GM23338 (cell line): ENCODE measurements at regions not wholly inside any gene's neighbourhood (a gene's known extent, or its start where the extent isn't known, plus 50 kb on each side); places are given as distances from the start of the nearest gene placed in this dataset.

Experiments
- ATAC-seq: fragments of 200-7000 bp; cut with Tn5 transposase; 3 replicates; pipeline ENCODE4 v1.9.1; 2020
- DNase-seq: peaks from one replicate; pipeline ENCODE4 v3.0.0-alpha.2; 2015; ENCODE audit warnings: low spot score
- H2AFZ ChIP-seq: fragments of 200-600 bp; sonication (generic); 2 replicates; pipeline ENCODE4 v1.8.0; 2016; ENCODE audit warnings: antibody characterized with exemption, mild to moderate bottlenecking, moderate library complexity
- H3F3A ChIP-seq: fragments of 200-600 bp; sonication (generic); replicated peaks from 2 replicates; pipeline ENCODE4 v1.8.0; 2017; ENCODE audit warnings: antibody characterized with exemption, mixed run types, low read depth
- H3K27ac ChIP-seq: fragments of 200-600 bp; sonication (generic); 2 replicates; pipeline ENCODE4 v1.6.1; 2016; ENCODE audit warnings: low read depth
- H3K27me3 ChIP-seq: fragments of 200-600 bp; sonication (generic); 2 replicates; pipeline ENCODE4 v1.8.0; 2016; ENCODE audit warnings: mild to moderate bottlenecking, mixed run types, moderate library complexity; ENCODE audit not compliant: insufficient read depth
- H3K36me3 ChIP-seq: fragments of 200-600 bp; sonication (generic); 2 replicates; pipeline ENCODE4 v1.8.0; 2016; ENCODE audit warnings: mild to moderate bottlenecking; ENCODE audit not compliant: insufficient read depth
- H3K4me1 ChIP-seq: fragments of 200-600 bp; sonication (generic); 2 replicates; pipeline ENCODE4 v1.8.0; 2016; ENCODE audit warnings: mild to moderate bottlenecking, moderate library complexity; ENCODE audit not compliant: insufficient read depth
- H3K4me2 ChIP-seq: fragments of 200-600 bp; sonication (generic); 2 replicates; pipeline ENCODE4 v1.7.1; 2017; ENCODE audit warnings: mixed run types
- H3K4me3 ChIP-seq: fragments of 200-600 bp; sonication (generic); 2 replicates; pipeline ENCODE4 v1.6.1; 2016; ENCODE audit warnings: mixed run types
- H3K79me2 ChIP-seq: fragments of 200-600 bp; sonication (generic); replicated peaks from 2 replicates; pipeline ENCODE4 v1.8.0; 2017; ENCODE audit warnings: mild to moderate bottlenecking; ENCODE audit not compliant: insufficient read depth
- H3K9me2 ChIP-seq: fragments of 200-600 bp; sonication (generic); 2 replicates; pipeline ENCODE4 v1.8.0; 2017; ENCODE audit not compliant: insufficient read depth
- H4K20me1 ChIP-seq: fragments of 200-600 bp; sonication (generic); replicated peaks from 2 replicates; pipeline ENCODE4 v1.8.0; 2017; ENCODE audit warnings: mild to moderate bottlenecking; ENCODE audit not compliant: insufficient read depth
- H3K27ac Mint-ChIP-seq: 2 replicates; pipeline ENCODE4 v1.8.0; 2020; ENCODE audit warnings: inconsistent platforms, mild to moderate bottlenecking, moderate library complexity, mixed read lengths
- H3K27me3 Mint-ChIP-seq: 3 replicates; pipeline ENCODE4 v1.8.0; 2022; ENCODE audit warnings: low read depth, mild to moderate bottlenecking, moderate library complexity, mixed read lengths, inconsistent platforms; ENCODE audit not compliant: insufficient read depth, poor library complexity
- H3K36me3 Mint-ChIP-seq: 3 replicates; pipeline ENCODE4 v1.8.0; 2021; ENCODE audit warnings: low read depth, mild to moderate bottlenecking, inconsistent platforms, moderate library complexity, mixed read lengths
- H3K4me1 Mint-ChIP-seq: 3 replicates; pipeline ENCODE4 v1.8.0; 2020; ENCODE audit warnings: mild to moderate bottlenecking, inconsistent platforms, mixed read lengths
- H3K4me3 Mint-ChIP-seq: 3 replicates; pipeline ENCODE4 v1.8.0; 2021; ENCODE audit warnings: moderate library complexity, mild to moderate bottlenecking, inconsistent platforms, mixed read lengths
- H3K9me3 Mint-ChIP-seq: 3 replicates; pipeline ENCODE4 v1.8.0; 2020; ENCODE audit warnings: moderate library complexity, mild to moderate bottlenecking, inconsistent platforms, mixed read lengths
- CTCF ChIP-seq, 2 experiments: fragments of 200-600 bp in 1 of 2; sonication (generic) in 1 of 2; conservative IDR thresholded peaks; 2 replicates each; pipeline versions ENCODE4 v1.5.1 to v1.6.1; 2016 to 2017; ENCODE audit warnings: antibody characterized with exemption in 2 of 2, low read depth in 2 of 2, mild to moderate bottlenecking in 2 of 2, moderate library complexity in 1 of 2
- JUNB ChIP-seq: IDR thresholded peaks from one replicate; pipeline ENCODE4 v1.6.1; 2016; ENCODE audit warnings: antibody characterized with exemption; ENCODE audit not compliant: unreplicated experiment
- NANOG ChIP-seq: IDR thresholded peaks from 2 replicates; pipeline ENCODE4 v1.6.1; 2016; ENCODE audit warnings: antibody characterized with exemption, borderline replicate concordance
- REST ChIP-seq: IDR thresholded peaks from one replicate; pipeline ENCODE4 v1.6.1; 2018; ENCODE audit warnings: antibody characterized with exemption; ENCODE audit not compliant: unreplicated experiment
- STAT1 ChIP-seq: IDR thresholded peaks from one replicate; pipeline ENCODE4 v1.6.1; 2016; ENCODE audit warnings: antibody characterized with exemption; ENCODE audit not compliant: unreplicated experiment
- ZNF114 ChIP-seq: fragments of 250-450 bp; sonication (Bioruptor Pico); IDR thresholded peaks from 2 replicates; pipeline ENCODE4 v1.5.0; 2020; ENCODE audit warnings: mild to moderate bottlenecking, moderate library complexity
- TF ChIP-seq, protein P1 (sequence below): fragments of 250-450 bp; sonication (Bioruptor Pico); IDR thresholded peaks from 2 replicates; pipeline ENCODE4 v1.5.0; 2020; ENCODE audit warnings: mild to moderate bottlenecking, moderate library complexity

DNA sequence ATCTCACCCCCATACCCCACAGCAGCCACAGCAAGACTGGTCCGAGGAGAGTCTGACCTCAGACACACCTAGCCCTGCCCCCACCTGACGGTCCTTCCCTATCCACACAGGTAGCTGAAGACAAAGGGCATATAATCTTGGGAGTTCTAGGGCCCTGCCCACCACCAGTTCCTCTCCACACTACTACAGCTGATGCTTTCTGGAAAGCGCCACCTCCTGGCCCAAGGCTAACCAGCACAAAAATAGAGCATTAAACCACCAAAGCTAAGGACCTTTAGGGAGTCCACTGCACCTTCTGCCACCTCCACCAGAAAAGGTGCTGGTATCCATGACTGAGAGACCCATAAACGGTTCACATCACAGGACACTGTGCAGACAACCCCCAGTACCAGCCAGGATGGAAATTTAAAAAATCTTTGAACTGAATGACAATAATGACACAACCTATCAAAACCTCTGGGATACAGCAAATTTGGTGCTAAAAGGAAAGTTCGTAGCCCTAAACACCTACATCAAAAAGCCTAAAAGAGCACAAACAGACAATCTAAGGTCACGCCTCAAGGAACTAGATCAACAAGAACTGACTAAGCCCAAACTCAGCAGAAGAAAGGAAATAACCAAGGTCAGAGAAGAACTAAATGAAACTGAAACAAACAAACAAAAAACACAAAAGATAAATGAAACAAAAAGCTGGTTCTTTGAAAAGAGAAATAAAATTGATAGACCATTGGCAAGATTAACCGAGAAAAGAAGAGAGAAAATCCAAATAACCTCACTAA, 122.1 kb upstream of the TPRG1 start:
- H3K27me3 Mint-ChIP-seq, result peaks cover 2% of the 10 kb centered on the region
- no peaks in the 10 kb centered on the region for H3K4me1 ChIP-seq
- no peak overlapping the region for H3K27ac ChIP-seq
- DNase-seq, result peak; percentile 32
- H3K4me3 ChIP-seq, result no peak overlapping the region
- peak overlapping the region; percentile 84; the same call in 1 of the 2 replicates for H3K27ac Mint-ChIP-seq
- no peaks in the 10 kb centered on the region for H3K4me1 Mint-ChIP-seq
- H2AFZ ChIP-seq, result no peak overlapping the region
- peaks cover 6% of the 10 kb centered on the region; the same call in 2 of the 3 replicates for H3K9me3 Mint-ChIP-seq
- TF ChIP-seq CTCF (conservative IDR thresholded peaks at IDR 0.05; ENCODE audit: low read depth in 2 of 2) (peak; percentile 45 to 67), JUNB (no peak)
- H3K4me3 Mint-ChIP-seq, result no peak overlapping the region
- H3K27me3 ChIP-seq, result no peaks in the 10 kb centered on the region
- no peaks in the 10 kb centered on the region for H3K36me3 ChIP-seq
- no peaks in the 10 kb centered on the region for H4K20me1 ChIP-seq
- H3K79me2 ChIP-seq, result no peaks in the 10 kb centered on the region
- H3K4me2 ChIP-seq, result no peak overlapping the region
- no peak for ATAC-seq
- H3K9me2 ChIP-seq, result peaks cover 10% of the 10 kb centered on the region; the same call in 1 of the 2 replicates
- no peaks in the 10 kb centered on the region for H3F3A ChIP-seq
- no peaks in the 10 kb centered on the region for H3K36me3 Mint-ChIP-seq

DNA sequence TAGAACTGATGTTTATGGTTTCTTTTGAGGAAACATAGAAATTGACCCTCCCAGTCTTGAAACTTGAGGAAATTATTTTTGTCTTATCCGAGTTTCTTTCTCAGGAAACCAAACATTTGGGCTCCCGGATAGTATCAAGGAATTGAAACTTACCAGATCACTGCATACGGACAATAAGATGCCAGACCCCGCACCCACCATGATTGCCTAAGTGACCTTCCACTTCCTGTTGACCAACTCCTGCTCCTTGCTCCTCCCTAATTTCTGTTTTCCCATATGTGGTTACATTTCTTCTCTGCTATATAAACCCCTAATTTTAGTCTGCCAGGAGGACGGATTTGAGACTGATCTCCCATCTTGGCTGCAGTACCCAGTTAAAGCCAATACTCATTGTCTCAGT, 118.4 kb upstream of the TPRG1 start:
- no peaks in the 10 kb centered on the region for H3K27me3 ChIP-seq
- Mint-ChIP-seq H3K4me1 (no peaks in the 10 kb centered on the region), H3K27ac (no peak overlapping the region), H3K36me3 (no peaks in the 10 kb centered on the region), H3K27me3 (peaks cover 2% of the 10 kb centered on the region), H3K9me3 (peaks cover 6% of the 10 kb centered on the region; the same call in 2 of the 3 replicates), H3K4me3 (no peak overlapping the region)
- no peaks in the 10 kb centered on the region for H3K36me3 ChIP-seq
- DNase-seq, result no peak
- H3K9me2 ChIP-seq, result peaks cover 10% of the 10 kb centered on the region; the same call in 1 of the 2 replicates
- no peaks in the 10 kb centered on the region for H4K20me1 ChIP-seq
- no peak overlapping the region for H2AFZ ChIP-seq
- no peaks in the 10 kb centered on the region for H3K4me1 ChIP-seq
- no peak overlapping the region for H3K4me2 ChIP-seq
- no peaks in the 10 kb centered on the region for H3F3A ChIP-seq
- H3K79me2 ChIP-seq, result no peaks in the 10 kb centered on the region
- no peak overlapping the region for H3K4me3 ChIP-seq
- ATAC-seq, result no peak
- H3K27ac ChIP-seq, result no peak overlapping the region
- TF ChIP-seq ZNF114 (no peak), NANOG (no peak), REST (no peak), STAT1 (no peak)
- TF ChIP-seq, protein P1, sequence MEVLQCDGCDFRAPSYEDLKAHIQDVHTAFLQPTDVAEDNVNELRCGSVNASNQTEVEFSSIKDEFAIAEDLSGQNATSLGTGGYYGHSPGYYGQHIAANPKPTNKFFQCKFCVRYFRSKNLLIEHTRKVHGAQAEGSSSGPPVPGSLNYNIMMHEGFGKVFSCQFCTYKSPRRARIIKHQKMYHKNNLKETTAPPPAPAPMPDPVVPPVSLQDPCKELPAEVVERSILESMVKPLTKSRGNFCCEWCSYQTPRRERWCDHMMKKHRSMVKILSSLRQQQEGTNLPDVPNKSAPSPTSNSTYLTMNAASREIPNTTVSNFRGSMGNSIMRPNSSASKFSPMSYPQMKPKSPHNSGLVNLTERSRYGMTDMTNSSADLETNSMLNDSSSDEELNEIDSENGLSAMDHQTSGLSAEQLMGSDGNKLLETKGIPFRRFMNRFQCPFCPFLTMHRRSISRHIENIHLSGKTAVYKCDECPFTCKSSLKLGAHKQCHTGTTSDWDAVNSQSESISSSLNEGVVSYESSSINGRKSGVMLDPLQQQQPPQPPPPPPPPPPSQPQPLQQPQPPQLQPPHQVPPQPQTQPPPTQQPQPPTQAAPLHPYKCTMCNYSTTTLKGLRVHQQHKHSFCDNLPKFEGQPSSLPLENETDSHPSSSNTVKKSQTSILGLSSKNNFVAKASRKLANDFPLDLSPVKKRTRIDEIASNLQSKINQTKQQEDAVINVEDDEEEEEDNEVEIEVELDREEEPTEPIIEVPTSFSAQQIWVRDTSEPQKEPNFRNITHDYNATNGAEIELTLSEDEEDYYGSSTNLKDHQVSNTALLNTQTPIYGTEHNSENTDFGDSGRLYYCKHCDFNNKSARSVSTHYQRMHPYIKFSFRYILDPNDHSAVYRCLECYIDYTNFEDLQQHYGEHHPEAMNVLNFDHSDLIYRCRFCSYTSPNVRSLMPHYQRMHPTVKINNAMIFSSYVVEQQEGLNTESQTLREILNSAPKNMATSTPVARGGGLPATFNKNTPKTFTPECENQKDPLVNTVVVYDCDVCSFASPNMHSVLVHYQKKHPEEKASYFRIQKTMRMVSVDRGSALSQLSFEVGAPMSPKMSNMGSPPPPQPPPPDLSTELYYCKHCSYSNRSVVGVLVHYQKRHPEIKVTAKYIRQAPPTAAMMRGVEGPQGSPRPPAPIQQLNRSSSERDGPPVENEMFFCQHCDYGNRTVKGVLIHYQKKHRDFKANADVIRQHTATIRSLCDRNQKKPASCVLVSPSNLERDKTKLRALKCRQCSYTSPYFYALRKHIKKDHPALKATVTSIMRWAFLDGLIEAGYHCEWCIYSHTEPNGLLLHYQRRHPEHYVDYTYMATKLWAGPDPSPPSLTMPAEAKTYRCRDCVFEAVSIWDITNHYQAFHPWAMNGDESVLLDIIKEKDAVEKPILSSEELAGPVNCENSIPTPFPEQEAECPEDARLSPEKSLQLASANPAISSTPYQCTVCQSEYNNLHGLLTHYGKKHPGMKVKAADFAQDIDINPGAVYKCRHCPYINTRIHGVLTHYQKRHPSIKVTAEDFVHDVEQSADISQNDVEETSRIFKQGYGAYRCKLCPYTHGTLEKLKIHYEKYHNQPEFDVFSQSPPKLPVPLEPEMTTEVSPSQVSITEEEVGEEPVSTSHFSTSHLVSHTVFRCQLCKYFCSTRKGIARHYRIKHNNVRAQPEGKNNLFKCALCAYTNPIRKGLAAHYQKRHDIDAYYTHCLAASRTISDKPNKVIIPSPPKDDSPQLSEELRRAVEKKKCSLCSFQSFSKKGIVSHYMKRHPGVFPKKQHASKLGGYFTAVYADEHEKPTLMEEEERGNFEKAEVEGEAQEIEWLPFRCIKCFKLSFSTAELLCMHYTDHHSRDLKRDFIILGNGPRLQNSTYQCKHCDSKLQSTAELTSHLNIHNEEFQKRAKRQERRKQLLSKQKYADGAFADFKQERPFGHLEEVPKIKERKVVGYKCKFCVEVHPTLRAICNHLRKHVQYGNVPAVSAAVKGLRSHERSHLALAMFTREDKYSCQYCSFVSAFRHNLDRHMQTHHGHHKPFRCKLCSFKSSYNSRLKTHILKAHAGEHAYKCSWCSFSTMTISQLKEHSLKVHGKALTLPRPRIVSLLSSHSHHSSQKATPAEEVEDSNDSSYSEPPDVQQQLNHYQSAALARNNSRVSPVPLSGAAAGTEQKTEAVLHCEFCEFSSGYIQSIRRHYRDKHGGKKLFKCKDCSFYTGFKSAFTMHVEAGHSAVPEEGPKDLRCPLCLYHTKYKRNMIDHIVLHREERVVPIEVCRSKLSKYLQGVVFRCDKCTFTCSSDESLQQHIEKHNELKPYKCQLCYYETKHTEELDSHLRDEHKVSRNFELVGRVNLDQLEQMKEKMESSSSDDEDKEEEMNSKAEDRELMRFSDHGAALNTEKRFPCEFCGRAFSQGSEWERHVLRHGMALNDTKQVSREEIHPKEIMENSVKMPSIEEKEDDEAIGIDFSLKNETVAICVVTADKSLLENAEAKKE (CRISPR knock-in tag), result no peak
